ENCODE measurements at regions not wholly inside any gene's neighbourhood (a gene's known extent, or its start where the extent isn't known, plus 50 kb on each side); places are given as distances from the start of the nearest gene placed in this dataset.

DNA sequence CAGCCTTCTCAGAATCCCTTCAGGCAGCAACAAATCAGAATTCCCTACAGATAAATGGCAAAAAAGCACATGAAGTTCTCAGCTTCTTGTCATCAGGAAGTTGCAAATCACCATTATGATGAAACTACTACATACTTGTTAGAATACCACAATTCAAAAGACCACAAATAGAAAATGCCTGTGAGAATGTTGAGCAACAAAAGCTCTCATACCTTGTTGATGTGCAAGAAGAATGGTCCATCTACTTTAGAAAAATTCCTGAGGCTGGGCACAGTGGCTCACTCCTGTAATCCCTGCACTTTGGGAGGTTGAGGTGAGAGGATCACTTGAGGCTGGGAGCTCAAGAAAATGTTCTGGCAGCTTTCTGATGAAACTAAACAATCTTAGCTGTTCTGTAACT, 278.1 kb downstream of the ICE1 start:
- Histone ChIP-seq H4K20me1 (ENCODE audit: control insufficient read depth, extremely low read depth, insufficient read depth, low read length) (no peaks in the 10 kb centered on the region), H2AFZ (ENCODE audit: control insufficient read depth, low read length) (no peak overlapping the region), H3K27ac (ENCODE audit: control insufficient read depth, insufficient read depth, low read length) (no peak overlapping the region), H3K27me3 (ENCODE audit: control insufficient read depth, extremely low read depth, insufficient read depth, low read length) (no peaks in the 10 kb centered on the region), H3K4me1 (ENCODE audit: control insufficient read depth, extremely low read depth, insufficient read depth, low read length) (no peaks in the 10 kb centered on the region), H3K79me2 (ENCODE audit: control insufficient read depth, insufficient read depth, low read length) (no peaks in the 10 kb centered on the region), H3K9me1 (ENCODE audit: control insufficient read depth, extremely low read depth, insufficient read depth, low read length) (no peaks in the 10 kb centered on the region), H3K9me3 (ENCODE audit: control insufficient read depth, low read depth, low read length) (no peaks in the 10 kb centered on the region), H3K4me2 (ENCODE audit: control insufficient read depth, extremely low read depth, insufficient read depth, low read depth, low read length) (no peak overlapping the region), H3K36me3 (ENCODE audit: control insufficient read depth in 2 of 2, extremely low read depth in 1 of 2, insufficient read depth in 2 of 2, low read length in 2 of 2) (no peaks in the 10 kb centered on the region), H3K4me3 (ENCODE audit: control insufficient read depth in 2 of 3, extremely low read depth in 1 of 3, insufficient read depth in 2 of 3, low read depth in 1 of 3, low read length in 3 of 3) (no peak overlapping the region), H3K9ac (ENCODE audit: control insufficient read depth, extremely low read depth, insufficient read depth, low read length) (no peak overlapping the region)
- no peak for FAIRE-seq
- dilution Hi-C loops (cut with MboI; ENCODE audit: extremely low pct_ligation_motif_present, low sequenced_read_pairs): no loop called here
- TF ChIP-seq EZH2 (IDR thresholded peaks at IDR 0.05; ENCODE audit: low read length): no peak
- TF ChIP-seq, protein P1, sequence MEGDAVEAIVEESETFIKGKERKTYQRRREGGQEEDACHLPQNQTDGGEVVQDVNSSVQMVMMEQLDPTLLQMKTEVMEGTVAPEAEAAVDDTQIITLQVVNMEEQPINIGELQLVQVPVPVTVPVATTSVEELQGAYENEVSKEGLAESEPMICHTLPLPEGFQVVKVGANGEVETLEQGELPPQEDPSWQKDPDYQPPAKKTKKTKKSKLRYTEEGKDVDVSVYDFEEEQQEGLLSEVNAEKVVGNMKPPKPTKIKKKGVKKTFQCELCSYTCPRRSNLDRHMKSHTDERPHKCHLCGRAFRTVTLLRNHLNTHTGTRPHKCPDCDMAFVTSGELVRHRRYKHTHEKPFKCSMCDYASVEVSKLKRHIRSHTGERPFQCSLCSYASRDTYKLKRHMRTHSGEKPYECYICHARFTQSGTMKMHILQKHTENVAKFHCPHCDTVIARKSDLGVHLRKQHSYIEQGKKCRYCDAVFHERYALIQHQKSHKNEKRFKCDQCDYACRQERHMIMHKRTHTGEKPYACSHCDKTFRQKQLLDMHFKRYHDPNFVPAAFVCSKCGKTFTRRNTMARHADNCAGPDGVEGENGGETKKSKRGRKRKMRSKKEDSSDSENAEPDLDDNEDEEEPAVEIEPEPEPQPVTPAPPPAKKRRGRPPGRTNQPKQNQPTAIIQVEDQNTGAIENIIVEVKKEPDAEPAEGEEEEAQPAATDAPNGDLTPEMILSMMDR (optimal IDR thresholded peaks at IDR 0.05 in 1 of 3, IDR thresholded peaks at IDR 0.05 in 1 of 3, conservative IDR thresholded peaks at IDR 0.05 in 1 of 3; ENCODE audit: extremely low read depth in 1 of 3, insufficient read depth in 2 of 3, low read length in 3 of 3): no peak
- no peak for DNase-seq (ENCODE audit: low read depth, low spot score)

DNA sequence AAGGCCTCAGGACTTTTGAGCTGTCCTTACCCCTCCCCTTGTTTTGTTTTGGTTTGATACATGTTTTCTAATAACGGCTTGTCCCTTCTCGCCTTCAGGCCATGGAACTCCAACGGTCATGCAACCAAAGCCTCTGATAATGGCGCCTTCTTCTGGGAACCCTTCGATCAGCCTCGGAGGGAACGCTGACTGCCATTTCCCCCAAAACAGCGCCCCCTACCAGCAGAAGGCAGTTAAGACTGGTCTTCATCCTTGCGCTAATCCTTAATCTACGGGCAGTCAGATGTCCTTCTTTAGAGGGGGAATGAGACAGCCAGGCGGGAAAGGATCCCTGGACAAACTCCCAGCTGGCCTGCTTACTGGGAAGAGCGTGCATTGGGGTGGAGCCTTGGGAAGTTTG, 276.6 kb downstream of the ICE1 start:
- dilution Hi-C loops (cut with MboI; ENCODE audit: extremely low pct_ligation_motif_present, low sequenced_read_pairs): no loop called here
- DNase-seq (ENCODE audit: low read depth, low spot score): no peak
- Histone ChIP-seq H3K4me1 (ENCODE audit: control insufficient read depth, extremely low read depth, insufficient read depth, low read length) (no peaks in the 10 kb centered on the region), H3K36me3 (ENCODE audit: control insufficient read depth in 2 of 2, extremely low read depth in 1 of 2, insufficient read depth in 2 of 2, low read length in 2 of 2) (no peaks in the 10 kb centered on the region), H3K4me2 (ENCODE audit: control insufficient read depth, extremely low read depth, insufficient read depth, low read depth, low read length) (no peak overlapping the region), H3K27me3 (ENCODE audit: control insufficient read depth, extremely low read depth, insufficient read depth, low read length) (no peaks in the 10 kb centered on the region), H3K27ac (ENCODE audit: control insufficient read depth, insufficient read depth, low read length) (no peak overlapping the region), H3K79me2 (ENCODE audit: control insufficient read depth, insufficient read depth, low read length) (no peaks in the 10 kb centered on the region), H3K9me1 (ENCODE audit: control insufficient read depth, extremely low read depth, insufficient read depth, low read length) (no peaks in the 10 kb centered on the region), H3K9me3 (ENCODE audit: control insufficient read depth, low read depth, low read length) (no peaks in the 10 kb centered on the region), H3K9ac (ENCODE audit: control insufficient read depth, extremely low read depth, insufficient read depth, low read length) (no peak overlapping the region), H2AFZ (ENCODE audit: control insufficient read depth, low read length) (no peak overlapping the region), H4K20me1 (ENCODE audit: control insufficient read depth, extremely low read depth, insufficient read depth, low read length) (no peaks in the 10 kb centered on the region), H3K4me3 (ENCODE audit: control insufficient read depth in 2 of 3, extremely low read depth in 1 of 3, insufficient read depth in 2 of 3, low read depth in 1 of 3, low read length in 3 of 3) (no peak overlapping the region)
- no peak for FAIRE-seq
- TF ChIP-seq, protein P1 (optimal IDR thresholded peaks at IDR 0.05 in 1 of 3, IDR thresholded peaks at IDR 0.05 in 1 of 3, conservative IDR thresholded peaks at IDR 0.05 in 1 of 3; ENCODE audit: extremely low read depth in 1 of 3, insufficient read depth in 2 of 3, low read length in 3 of 3): no peak
- no peak for TF ChIP-seq EZH2 (IDR thresholded peaks at IDR 0.05; ENCODE audit: low read length)

Measured in keratinocyte (primary cell).